T-helper 1 cell treated with Interleukin-12 subunit alpha and Interleukin-12 subunit beta and Interleukin-4 antibody, amounts not matched to agents 30 ng/mL and 1 ng/mL, for 36 hours (primary cell): ENCODE measurements at regions not wholly inside any gene's neighbourhood (a gene's known extent, or its start where the extent isn't known, plus 50 kb on each side); places are given as distances from the start of the nearest gene placed in this dataset.
"Not testable (repeated sequence)": the region's sequence is repeated elsewhere in the genome, so short reads cannot be mapped to it uniquely, and the experiment has no call there.

ENCODE experiments used
- intact Hi-C: fragments of 100-400 bp; cut with micrococcal nuclease; formaldehyde crosslinking; loops from one replicate; pipeline ENCODE4 v1.15.1; 2024

DNA sequence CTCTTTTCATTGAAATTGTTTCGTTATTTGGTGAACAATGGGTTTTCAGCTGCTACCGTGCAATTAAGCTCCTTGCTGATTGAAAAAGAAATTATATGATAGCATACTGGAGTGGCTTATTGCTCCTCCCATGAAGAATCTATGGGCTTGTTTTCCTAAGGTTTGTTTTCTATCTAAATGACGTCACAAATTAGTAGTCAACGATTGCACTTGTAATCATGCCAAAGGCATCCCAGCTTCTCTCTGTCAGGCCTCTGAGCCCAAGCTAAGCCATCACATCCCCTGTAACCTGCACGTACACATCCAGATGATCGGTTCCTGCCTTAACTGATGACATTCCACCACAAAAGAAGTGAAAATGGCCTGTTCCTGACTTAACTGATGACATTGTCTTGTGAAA lies 388.0 kb upstream of the LMCD1 start:
- intact Hi-C loops: no loop called here

DNA sequence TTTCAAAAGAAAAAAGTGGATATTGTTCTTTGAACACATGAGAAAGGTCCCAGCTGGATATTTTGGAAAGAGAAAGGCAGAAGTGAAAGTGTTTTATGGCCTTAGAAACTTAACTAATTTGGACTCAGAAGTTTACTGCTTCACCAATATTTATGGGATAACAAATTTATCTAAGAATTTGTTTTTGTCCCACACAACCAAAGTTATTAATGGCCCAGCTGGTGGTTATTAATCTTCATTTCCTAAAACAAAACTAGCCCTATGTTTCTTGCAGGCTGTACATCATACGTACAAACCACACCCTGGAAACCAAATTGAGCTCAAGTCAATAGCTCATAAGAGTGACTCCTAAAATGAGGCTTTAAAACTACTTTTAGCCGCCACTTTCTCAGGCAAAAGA lies 372.9 kb upstream of the LMCD1 start:
- intact Hi-C loops: no loop called here

DNA sequence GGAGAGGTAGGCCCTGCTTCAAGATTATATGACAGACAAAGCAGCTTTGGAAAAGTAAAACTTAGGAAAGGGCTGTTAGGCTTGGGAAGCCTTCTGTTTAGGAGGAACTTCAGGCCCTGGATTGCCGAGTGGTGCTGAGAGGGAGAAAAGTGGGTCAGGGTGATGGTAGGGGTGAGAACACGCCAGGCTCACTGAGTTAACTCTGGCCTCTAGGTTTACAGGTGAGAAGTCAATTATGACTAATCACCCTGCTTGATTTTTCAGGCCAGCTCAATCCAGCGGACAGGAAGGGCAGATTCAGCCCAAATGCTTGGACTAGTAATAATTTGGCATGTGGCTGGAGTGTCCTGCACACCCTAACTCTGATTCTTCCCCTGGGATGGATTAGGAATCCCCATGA lies 365.1 kb upstream of the LMCD1 start:
- intact Hi-C loops: no loop called here

DNA sequence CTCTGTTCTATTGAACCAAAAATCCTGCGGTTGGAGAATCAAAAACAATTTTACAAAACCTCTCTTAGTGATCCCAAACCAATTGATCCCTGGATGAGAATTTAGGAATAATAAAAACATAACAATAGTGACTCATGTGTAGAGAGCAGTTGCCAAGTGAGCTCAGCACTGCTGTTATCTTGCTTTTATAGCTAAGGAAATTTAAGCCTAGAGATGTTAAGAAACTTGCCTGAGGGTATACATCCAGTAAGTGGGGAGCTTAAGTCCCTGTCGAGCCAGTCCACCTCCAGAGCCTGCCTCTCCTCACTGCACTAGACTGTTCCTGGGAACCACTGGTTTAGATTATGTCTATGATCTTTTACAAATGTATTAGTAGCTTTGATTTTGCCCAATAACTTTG lies 358.4 kb upstream of the LMCD1 start:
- intact Hi-C loops: no loop called here

DNA sequence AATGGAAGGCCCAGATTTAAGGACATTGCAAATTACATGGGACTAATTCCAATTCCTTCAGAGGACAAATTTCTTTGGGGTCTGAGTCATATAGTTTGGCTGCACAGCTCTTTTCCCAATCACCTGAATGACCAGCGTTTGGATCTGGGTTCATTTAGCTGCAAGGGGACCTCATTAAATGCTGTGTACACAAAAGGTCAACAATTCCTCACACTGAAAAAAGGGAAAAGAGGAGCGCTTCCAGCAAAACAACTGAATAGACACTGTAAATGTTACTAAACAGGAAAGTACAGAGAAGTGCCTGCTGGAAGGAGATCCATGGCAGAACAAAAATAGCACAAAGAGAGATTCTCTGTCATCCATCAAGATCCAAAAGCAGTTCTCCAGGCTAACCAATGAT lies 356.0 kb upstream of the LMCD1 start:
- intact Hi-C loops: no loop called here

DNA sequence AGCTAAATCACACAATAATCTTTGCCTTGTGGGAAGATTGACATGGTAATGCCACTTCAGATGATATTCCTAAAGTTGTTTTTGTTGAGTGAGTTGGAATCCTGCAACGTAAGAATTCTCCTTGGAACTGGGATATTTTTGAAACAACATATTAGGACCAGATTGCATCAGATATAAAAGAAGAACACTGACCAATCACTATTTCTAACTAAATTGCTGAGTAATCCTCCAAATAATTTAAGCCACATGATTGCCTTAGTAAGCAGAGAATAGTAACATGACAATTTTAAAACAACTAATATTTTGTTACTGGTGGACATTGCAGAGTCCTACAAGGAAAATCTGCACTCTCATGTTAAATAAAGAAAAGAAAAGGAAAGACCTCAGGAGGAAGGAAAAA lies 353.9 kb upstream of the LMCD1 start:
- intact Hi-C loops: no loop called here

DNA sequence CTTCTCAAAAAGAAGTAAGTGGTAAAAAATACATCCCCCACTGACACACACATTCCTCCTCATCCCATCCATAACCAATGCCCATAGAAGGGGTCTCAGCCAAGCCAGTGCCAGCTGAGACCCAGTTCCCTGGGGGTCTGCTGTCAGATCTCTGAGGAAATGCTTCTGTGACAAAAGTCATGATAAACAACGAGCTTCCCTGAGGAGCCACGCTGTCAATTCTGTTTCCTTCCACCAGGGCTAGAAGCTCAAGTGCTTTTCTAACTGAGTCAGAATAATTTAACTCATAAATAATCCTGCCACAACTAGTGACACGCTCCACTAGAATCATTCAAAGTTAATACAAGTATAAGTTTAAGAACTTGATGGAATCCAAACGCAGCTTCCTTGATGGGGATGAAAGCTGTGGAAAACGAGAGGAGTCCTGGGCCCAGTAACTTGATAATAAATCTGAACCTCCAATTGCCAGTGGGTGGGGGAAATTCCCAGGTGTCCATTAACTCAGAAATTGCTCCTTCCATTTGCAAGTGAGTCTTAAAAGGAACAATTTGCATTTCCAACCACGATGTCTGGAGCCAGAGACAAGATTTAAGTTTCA lies 348.7 kb upstream of the LMCD1 start:
- intact Hi-C loops: no loop called here

DNA sequence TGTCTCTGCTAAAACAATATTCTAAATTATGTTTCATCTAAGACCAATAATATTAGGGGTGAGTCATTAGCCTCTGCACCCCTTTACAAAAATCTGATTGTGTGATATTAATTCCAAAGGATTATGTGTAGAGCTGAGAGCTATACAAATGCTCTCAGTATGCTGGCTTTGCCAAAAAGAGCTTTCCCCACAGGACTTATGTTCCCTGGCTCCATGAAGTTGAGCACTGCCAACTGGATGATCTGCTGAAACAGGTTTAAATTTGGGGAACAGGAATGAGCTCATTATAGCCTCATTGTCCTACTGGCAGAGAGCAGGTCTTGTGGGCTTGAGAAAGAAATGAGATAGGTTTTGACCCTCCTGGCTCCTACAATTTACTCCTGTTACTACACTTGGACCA lies 347.8 kb upstream of the LMCD1 start:
- intact Hi-C loops: no loop called here

DNA sequence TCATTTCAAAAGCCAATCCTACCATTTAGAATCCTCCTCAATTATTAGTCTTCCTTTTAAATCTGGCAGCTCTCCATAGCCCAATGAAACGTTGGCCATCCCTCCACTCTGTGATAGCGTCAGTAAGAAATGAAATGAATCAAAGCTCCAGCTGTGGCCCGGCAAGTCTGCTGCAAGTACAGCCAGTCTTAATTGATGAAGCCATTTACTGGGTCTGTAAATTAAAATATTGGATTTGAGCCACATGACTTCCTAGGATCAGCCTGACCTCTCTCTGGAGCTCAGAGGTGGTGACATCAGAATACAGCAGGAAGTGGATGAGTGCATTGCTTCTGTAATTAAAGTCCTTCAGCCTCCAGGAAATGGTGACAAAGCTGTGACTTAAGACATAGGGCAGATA lies 347.0 kb upstream of the LMCD1 start:
- intact Hi-C loops: no loop called here

DNA sequence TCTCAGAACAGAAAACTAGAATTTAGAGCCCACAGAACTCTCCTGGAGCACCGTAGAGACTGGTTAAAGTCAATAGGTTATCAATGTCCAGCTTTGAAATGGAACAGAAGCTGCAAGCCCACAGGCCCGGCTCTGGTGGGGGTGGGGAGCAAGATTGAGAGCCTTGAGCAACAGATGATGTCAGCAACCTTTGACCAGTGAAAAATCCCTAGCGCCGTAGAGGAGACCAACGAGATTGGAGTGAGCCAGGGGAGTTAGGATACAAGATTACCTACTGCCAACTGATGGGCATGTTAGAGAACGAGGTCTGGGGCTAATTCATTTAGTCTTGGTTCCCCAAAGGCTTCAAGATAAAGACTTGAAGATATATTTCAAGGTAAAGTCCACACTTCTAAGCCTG lies 345.5 kb upstream of the LMCD1 start:
- intact Hi-C loops: no loop called here

DNA sequence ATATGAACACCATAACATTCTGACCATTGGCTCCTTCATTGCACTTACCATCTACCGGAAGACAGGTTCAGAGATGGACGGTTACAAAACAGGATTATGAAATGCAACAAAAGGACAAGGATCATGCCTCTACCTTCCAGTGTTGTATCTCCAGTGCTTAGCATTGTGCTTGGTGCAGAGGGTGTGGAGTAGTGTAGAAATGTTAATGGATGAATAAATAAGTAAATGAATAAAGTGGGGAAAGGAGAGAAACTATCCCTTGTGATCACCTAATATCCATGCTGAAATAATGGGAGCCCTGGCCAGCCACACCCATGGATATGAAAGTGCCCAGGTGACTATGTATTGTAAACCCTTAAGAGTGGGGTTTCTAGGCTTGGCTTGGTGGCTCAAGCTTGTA lies 344.8 kb upstream of the LMCD1 start:
- intact Hi-C loops: no loop called here

DNA sequence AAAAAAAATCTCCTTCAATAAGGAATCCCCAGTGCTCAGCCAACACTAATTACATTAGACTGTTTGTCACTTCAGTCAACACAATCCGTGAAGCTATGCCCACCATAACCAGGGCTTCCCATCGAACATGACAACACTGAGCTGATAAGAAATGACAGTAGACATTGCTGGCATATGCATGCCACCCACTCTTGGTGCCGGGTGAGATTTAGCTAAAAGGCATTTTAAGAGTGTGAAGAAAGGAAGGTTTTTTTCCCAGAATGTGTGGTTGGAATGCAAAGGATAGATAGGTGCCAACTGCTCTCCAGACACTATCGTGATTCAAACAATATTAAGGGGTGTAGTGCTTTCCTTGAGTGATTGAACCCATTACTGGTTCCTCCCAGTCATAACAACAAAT lies 344.0 kb upstream of the LMCD1 start:
- intact Hi-C loops: no loop called here

DNA sequence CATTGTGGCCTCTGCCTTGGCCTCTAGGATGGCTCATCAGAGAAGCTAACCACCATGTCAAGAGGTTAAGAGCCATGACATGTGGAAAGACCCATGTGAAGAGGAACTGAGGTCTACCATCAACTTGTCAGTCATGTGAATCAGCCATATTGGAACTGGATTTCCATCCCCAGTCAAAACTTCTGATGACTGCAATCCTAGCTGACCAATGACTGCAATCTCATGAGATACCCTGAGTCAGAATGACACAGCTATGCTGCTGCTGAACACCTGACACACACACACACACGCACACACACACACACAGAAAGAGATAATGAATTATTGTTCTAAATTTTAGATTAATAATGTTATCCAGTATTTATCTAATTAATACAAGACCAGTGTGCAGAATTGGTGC lies 337.5 kb upstream of the LMCD1 start:
- intact Hi-C loops: no loop called here

DNA sequence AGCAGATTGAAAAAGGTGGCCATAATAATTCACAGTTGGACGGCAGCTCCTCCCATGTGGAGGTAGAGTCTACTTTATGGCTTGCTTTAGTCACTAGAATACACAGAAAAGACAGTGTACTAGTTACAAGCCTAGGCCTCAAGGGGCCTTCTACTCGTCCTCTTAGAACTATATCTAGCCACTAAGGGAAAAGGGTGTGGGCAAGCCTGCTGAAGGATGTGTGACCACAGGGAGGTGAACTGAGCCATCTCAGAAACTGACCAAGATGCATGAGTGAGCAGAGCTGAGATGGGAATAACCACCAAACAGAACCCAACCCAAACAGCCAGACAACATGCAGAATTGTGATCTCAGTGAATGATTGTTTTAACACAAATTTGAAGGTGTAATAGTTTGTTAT lies 335.6 kb upstream of the LMCD1 start:
- intact Hi-C loops: no loop called here

DNA sequence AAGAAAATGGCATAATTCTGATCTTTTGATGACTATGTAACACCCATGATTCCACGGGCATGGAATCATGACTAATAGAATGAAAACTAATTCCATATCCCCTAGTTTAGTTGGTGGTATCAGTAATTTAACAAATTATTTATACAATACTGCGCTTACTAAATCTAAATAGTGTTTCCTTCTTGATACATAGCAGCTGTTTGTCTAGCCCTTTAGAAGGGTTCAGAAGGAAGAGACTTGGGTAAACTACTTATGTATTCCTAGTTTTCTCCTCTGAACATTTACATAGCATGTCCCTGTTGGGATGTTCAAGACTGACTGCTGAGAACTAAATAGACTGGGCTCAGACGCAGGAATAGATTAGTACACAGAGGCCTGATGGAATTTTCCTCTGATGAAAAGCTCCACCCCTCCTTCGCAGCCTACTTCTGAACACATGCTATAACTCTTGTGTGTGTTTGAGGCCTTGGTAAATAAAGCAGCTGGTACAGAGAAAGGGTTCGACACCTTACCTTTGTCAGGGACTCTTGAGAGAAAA lies 330.6 kb upstream of the LMCD1 start:
- intact Hi-C loops: no loop called here

DNA sequence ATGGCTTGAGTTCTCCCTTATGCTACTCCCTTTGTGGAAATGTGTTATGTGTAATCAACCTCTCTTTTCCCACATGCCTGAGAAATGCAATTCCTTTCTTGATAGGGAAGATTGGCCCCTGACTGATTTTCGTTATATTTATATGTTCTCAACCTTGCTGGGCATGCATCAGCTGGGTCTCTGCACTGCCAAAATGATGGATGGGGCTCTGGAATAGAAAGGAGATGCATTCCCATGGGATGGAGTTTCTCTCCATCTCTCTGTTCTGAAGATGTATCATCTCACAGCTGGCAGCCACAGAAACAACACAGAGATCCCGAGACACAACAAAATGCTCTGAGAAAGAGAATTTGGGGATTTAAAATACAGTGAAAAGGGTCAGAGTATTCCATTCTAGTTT lies 327.7 kb upstream of the LMCD1 start:
- intact Hi-C loops: no loop called here

DNA sequence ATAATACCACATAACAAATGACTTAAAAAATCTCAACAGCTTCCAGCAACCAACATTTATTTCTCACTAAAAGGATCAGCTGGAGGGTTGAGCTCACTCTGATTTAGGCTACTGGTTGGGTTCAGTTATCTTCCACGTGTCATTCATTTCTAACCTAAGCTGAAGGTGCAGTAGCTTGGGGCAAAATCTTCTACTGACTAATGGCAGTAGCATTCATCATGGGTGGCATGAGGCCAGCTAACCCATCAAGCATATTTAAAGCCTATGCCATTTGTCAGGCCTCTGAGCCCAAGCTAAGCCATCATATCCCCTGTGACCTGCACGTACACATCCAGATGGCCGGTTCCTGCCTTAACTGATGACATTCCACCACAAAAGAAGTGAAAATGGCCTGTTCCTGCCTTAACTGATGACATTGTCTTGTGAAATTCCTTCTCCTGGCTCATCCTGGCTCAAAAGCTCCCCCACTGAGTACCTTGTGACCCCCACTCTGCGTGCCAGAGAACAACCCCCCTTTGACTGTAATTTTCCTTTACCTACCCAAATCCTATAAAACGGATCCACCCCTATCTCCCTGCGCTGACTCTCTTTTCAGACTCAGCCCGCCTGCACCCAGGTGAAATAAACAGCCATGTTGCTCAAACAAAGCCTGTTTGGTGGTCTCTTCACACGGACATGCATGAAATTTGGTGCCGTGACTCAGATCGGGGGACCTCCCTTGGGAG lies 324.7 kb upstream of the LMCD1 start:
- intact Hi-C loops: not testable (repeated sequence)

DNA sequence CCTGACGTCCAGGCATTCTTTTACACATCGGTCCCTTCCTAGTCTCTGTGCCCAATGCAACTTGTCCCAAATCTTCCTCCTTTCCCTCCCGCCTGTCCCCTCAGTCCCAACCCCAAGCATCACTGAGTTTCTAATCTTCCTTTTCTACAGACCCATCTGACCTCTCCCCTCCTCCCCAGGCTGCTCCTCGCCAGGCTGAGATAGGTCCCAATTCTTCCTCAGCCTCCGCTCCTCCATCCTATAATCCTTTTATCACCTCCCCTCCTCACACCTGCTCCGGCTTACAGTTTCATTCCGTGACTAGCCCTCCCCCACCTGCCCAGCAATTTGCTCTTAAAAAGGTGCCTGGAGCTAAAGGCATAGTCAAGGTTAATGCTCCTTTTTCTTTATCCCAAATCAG lies 323.1 kb upstream of the LMCD1 start:
- intact Hi-C loops: not testable (repeated sequence)

DNA sequence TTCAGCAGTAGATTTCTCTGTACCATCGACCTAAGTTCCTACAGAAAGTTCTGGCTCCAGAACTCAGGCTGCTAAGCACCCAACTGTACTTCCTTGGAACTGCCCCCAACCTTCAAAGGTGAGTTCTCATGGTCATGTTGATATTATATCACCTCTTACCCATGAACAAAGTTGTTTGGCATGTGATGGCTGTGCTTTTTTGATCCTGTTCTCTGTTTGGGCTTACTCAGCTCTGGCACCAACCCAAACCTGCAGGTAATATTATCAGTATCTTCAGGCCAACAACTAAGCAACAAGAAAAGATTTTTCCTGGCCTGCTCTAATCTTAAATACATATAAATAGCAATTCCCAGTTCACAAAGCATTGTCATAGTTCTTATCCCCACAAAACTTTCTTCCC lies 318.7 kb upstream of the LMCD1 start:
- intact Hi-C loops: no loop called here

DNA sequence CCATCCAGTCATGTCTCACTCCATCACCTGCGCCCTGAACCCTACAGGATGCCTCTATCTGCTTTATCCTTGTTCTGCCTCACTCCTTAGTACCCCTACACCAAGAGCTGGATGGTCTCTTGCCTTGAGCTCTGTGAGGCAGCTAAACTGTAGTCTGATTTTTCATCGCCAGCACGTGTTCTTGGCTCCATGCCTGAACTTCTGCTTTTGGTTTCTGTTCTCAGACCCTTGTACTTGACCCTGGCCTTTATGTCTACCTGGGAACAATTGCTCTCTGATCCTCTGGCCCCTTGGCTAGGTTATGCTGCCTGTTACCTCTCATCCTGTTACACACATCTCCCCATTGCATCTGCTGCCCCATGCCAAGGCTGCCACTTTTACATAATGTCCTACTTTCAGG lies 318.0 kb upstream of the LMCD1 start:
- intact Hi-C loops: no loop called here

DNA sequence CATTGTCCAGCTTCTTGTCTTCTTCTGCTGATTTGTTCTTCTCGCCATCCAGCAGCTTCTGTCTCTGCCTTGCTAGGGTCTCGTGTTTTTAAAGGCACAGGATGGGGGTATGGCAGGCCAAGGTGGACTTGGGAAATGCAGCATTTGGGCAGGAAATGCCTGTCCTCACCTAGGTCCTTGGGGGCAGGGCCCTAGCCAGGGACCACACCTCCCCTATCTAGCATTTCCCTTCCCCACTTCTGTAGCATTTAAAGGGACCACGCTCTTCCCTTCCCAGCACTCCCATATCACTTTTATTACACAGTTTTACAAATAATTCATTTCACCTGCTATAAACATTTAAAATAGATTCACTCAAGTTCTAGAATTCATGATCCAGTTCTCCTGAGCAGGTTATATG lies 315.4 kb upstream of the LMCD1 start:
- intact Hi-C loops: no loop called here

DNA sequence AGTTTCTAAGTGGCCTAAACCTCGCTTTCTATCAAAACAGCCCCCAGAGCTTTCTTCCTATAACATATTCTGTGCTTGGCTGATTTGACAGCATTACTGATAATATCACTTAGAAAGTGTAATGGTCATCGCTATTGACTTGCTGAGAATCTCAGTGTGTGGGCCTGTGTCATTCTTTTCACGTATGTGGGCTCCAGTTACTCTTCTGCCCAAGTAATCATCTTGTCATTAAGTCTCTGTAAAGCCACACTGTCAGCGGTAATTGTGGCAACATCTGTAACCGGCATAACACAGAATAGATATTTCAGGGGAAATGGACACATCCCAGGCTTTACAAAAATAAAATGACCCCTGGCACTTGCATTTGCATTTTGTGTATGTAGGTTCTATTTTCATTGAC lies 313.6 kb upstream of the LMCD1 start:
- intact Hi-C loops: no loop called here

DNA sequence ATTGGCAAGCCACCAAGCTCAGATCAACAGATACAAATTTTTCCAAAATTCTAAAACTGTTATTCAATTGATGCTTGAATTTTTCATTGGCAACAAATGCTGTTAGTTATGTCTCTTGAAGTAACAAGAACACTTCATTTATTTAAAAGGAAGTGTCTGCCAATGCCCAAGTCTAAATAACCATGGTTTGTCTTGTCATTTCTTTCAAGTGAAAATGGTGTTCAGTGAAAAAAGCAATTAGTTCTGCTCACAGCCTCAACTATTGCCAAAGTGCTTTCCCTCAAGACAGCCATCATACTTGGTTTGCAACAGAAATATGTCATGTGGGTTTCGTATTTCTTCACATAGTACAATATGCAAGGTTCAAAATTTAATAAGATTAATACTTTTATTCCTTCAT lies 312.6 kb upstream of the LMCD1 start:
- intact Hi-C loops: no loop called here
